ENCODE measurements at regions not wholly inside any gene's neighbourhood (a gene's known extent, or its start where the extent isn't known, plus 50 kb on each side); places are given as distances from the start of the nearest gene placed in this dataset.
"Not testable (repeated sequence)": the region's sequence is repeated elsewhere in the genome, so short reads cannot be mapped to it uniquely, and the experiment has no call there.

DNA sequence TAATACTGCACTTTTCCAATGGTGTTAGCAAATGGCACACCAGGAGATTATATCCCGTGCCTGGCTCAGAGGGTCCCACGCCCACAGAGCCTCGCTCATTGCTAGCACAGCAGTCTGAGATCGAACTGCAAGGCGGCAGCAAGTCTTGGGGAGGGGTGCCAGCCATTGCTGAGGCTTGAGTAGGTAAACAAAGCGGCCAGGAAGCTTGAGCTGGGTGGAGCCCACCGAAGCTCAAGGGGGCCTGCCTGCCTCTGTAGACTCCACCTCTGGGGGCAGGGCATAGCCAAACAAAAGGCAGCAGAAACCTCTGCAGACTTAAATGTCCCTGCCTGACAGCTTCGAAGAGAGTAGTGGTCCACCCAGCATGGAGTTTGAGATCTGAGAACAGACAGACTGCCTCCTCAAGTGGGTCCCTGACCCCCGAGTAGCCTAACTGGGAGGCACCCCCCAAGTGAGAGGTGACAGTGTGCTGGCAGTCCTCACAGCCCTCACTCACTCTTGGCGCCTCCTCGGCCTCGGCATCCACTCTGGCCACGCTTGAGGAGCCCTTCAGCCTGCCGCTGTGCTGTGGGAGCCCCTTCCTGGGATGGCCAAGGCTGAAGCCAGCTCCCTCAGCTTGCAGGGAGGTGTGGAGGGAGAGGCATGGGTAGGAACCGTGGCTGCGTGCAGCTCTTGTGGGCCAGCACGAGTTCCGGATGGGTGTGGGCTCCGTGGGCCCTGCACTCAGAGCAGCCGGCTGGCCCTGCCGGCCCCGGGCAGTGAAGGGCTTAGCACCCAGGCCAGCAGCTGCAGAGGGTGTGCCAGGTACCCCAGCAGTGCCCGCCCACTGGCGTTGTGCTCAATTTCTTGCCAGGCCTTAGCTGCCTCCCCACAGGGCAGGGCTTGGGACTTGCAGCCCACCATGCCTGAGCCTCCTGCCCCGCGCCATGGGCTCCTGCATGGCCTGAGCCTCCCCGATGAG lies 188.0 kb downstream of the MMUT start:
- not testable (repeated sequence) for DNase-seq

DNA sequence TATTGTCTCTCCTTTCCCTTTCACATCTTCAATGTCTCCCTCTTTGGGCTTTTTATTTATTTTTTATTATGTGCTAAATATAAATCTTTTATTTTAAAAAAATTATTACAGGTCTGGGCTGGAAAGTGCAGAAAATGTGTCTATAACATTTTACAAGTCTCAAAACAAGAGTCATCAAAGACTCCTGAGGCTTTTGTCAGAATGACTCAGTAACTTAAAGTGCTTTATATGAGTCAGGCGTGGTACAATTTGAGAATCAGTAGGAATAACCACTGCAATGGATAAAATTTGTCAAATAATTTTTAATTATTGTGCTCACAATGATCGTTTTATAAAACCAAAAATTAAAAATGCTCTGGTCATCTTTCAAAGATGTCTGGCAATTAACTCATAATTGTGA lies 193.9 kb downstream of the MMUT start:
- DNase-seq: no peak

DNA sequence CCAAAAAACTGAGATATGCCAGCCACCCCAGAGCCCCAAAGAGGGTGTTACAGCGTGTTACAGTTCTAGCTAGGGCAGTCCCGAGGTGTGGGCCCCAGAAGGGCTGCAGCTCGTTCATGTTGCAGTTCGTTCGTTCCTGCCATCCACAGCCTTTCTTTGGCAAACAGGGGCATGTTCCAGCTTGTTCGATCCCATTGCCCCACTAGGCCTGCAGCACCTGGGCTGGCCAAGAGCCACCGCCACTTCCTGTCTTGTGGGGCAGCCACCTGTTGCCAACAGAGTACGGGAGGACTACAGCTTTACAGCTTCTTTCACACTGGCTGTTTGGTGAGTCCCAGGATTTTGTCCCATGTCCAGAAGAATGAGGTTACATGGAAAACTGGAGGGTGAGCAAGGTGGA lies 198.1 kb downstream of the MMUT start:
- DNase-seq: no peak

DNA sequence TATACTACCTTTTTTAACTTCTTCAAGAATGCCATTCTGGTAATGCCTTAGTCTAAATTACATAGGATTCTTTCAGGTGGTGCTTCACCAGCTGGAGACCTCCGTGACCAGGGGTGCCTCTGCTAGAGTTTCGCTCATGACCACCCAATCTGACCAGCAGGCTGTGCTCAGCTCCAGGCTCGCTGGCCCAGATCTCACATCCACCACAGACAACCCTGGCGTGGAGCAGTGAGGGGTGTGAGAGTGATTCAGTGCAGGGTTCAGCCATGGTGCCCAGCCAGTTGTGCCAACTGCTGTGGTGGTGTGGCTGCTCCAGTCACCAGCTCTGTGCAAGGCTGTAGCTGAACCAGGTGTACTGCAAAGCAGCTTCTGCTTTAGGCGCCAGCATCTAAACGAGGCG lies 198.6 kb downstream of the MMUT start:
- DNase-seq: no peak

DNA sequence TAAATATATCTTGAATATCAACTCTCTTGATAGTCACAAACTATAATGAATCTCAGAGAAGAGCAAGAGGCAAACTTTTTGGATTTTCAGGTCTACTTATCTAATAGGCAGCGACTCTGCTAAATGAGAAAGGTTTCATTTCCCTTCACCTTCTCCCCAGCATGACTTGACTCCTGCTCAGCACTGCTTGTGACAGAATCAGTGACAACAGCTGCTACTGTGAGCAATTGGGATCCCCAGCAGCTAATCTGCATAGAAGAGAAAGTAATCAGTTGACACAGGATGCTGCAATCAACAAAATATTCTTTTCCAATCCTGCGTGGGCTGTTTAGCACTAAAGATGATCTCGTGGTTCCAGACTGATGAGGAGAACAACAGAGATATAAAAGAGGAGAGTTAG lies 205.5 kb downstream of the MMUT start:
- no peak for DNase-seq

DNA sequence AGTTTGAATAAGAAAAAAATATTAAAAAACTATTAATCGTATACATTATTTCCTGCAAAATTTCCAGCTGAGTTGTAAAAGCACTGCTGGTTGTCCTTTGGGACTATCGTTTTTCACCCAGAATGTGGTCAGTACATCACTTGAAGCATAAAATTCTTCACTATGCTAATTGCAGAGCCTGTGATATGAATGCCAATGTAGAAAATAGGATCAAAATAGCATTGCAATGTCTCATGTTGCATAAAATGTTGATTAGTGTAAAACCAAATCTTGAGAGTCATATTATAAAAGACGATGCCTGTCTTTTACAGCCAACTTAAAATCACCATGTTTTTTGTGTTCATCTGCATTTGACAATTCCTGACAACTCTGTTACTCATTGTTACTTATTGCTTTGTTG lies 207.7 kb downstream of the MMUT start:
- no peak for DNase-seq

DNA sequence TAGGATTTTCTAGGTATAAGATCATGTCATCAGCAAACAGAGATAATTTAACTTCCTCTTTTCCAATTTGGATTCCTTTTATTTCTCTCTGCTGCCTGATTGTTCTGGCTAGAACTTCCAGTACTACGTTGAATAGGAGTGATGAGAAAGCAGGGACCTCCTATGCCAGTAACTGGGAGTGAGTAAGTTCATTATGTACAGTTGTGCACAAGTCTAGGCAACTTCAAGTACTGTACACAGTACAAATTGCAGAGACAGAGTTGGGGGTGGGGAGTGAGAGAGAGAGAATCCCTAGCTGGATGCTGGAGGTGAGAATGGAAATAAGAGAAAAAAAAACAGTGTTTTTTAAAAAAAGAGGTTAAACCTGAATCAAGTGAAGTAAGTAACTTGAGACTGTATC lies 210.2 kb downstream of the MMUT start:
- DNase-seq: no peak

DNA sequence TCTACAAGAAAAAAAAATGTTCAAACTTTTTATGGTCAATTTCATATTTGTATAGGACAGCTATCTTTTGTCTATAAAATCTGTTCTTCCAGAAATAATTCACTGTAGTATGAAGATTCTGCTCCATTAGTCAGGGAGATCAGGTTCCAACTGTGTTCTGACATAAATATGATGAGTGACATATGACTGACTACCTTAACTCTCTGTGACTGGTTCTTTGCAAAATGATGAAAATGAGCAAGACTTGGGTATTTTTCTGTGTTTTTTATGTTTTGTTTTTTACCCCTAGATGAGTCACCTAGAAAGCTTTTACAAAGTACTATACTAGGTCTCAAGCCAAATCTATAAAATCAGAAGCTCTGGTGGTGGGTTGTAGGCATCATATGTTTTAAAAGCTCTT lies 229.6 kb downstream of the MMUT start:
- no peak for DNase-seq

DNA sequence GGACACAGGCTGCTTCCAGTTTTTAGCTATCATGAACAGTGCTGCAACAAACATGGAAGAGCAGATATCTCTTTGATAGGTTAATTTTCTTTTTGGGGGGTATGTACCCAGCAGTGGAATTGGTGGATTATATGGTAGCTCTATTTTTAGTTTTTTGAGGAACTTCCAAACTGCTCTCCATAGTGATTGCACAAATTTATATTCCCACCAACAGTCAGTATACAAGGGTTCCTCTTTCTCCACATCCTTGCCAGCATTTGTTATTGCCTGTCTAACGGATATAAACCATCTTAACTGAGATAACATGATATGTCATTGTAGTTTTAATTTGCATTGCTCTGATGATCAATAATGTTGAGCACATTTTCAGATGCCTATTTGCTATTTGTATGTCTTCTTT lies 237.6 kb downstream of the MMUT start:
- no peak for DNase-seq

DNA sequence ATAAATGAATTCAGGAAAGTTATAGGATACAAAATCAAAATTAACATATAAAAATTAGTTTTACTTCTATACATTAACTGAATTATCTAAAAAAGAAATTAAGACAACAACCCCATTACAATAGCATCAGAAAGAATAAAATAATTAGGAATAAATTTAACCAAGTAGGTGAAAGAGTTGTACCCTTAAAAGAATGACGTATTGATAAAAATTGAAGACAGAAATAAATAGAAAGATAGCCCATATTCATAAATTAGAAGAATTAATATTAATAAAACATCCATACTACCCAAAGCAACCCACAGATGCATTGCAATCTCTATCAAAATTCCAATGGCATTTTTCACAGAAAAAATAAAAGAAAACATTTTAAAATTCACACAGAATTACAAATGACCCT lies 242.8 kb downstream of the MMUT start:
- no peak for DNase-seq

DNA sequence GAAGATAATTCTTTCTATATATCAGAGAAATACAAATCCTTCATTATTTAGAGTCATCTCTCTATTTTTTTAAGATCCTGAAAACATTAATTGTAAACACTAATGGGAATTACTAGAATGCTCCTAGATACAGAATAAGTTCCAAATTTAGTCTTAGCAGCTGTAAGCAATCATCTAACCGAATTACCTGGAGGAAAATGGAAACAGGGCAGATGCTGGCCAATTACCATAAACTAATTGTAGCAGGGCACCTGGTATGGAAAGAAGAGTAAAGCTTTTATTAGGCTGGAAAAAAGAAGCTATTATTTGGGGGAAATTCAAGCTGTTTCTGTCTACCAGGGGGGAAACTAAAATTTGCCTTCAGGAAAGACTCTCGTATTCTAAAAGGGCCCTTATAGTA lies 257.5 kb downstream of the MMUT start:
- peak; percentile 39 for DNase-seq

DNA sequence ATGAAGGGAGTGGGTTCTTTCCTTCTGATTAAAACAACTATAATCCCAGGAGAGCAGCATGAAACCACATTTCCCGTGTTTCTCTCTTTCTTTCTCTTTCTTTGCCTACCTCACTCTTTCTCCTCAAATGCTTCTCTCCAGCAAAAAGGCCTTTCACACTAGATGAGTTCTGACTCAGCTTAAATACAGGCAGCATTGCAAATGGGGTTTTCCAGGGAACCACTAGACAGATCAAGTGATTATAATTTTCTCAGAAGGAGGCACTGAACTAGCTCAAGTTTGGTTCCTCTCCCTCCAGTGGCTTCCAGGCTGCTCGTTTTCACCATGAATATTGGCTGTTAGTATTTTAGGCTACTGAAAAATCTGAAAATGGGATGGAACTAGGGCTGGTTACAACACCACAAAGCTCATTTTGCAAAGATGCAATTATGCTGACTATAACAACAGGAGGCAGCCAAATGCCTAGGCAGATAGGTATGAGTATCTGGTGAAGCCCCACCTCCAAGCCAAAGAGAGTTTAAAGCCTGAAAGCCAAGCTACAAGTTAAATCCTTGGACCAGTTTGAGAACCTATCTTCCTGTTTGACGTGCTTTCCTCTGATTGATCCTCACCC lies 260.0 kb downstream of the MMUT start:
- DNase-seq: no peak

DNA sequence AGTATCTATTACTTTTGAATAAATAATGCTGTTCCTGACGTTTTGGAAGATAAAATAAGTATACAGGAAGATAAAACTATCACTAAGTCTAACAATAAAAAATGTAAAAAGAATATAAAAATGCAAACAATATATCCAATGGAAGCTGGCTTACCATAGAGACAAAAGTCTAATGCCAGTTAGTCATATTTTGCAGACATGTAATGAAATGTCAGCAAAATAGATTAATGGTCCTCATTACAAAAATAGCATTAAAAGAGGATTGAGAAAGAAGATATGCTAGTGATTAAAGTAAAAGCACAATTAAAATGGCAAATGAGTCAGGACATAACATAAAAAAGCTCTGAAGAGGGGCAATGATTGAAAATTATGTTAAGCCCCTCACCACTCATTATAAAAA lies 265.0 kb downstream of the MMUT start:
- no peak for DNase-seq

DNA sequence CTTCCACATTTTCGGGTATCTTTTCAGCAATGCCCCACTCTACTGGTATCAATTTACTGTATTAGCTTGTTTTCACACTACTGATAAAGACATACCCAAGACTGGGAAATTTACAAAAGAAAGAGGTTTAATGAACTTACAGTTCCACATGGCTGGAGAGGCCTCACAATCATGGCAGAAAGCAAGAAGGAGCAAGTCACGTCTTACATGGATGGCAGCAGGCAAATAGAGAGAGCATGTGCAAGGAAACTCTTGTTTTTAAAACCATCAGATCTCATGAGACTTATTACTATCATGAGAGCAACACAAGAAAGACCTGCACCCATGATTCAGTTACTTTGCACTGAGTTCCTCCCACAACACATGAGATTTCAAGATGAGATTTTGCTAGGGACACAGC lies 300.7 kb downstream of the MMUT start:
- DNase-seq: not testable (repeated sequence)

DNA sequence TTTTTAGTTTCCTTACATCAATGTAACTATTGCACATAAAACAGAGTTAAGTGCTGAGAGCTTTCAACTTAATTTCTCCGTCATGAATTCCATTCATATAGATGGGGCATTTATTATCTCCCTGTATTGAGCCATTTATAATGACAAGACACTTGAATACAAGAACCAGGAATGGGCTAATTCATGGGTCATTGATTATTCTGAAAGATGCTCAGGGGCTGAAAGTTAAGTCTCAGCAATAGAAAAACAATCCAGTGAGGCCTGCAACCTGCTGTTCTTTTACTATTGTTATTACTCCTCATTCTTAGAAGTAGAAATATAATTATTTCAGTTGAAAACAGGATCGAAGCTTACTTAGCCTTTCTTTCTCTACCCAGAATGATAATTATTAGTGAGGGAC lies 307.7 kb downstream of the MMUT start:
- DNase-seq: no peak

DNA sequence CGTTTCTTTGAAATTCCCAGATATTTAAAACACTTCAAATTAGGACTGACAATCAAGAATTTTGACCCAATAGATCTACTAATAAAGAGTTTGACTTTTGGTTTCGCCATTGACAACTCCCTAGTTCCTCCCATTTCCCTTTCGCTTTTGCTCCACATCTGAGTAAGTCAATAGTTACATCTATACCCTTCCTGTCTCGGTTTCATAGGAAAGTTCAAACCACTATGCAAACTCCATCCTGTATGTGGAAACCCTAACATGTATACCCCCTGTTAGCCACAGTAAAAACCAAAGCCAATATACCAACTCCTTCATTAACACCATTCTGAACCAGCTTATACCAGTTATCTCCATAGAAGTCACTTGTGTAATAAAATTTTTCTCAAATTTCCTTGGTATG lies 311.1 kb downstream of the MMUT start:
- DNase-seq: no peak

DNA sequence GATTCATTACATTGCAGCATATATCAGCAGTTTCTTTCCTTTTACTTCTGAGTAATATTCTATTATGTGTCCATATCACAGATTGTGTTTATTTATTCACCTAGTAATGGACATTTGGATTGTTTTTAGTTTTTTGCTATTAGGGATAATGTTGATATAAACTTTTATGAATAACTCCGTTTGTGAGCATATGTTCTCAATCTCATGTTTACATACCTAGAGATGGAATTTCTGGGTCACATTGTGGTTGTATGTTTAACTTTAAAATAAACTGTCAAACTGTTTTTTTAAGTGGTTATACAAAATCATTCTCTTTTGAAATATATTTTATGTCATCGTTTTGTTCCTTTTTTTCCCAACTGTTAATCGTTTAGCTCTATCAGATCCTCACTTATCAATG lies 311.6 kb downstream of the MMUT start:
- DNase-seq: no peak

DNA sequence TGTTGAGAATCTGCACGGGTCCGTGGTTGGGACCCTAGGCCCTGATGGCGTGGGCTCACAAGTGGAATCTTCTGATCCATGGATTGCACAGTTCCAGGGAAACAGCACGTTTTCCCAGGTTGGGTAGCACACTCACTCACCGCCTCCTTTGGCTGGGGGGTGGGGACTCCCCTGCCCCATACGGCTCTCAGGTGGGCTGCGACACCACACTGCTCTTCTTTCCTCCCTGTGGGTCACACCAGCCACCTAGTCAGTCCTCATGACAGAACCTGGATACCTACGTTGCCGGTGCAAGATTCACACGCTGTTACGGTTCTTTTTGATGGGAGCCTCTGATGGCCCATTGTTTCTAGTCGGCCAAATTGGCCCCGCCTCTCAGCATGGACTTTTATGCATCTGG lies 312.0 kb downstream of the MMUT start:
- no peak for DNase-seq

DNA sequence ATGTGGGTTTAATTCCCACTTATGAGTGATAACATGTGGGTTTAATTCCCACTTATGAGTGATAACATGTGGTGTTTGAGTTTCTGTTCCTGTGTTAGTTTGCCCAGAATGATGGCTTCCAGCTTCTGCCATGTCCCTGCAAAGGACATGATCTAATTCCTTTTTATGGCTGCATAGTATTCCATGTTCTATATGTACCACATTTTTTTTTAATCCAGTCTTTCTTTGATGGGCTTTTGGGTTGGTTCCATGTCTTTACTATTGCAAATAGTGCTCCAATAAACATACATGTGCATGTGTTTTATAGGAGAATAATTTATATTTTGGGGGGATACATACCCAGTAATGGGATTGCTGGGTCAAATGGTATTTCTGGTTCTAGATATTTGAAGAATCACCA lies 317.8 kb downstream of the MMUT start:
- no peak for DNase-seq

DNA sequence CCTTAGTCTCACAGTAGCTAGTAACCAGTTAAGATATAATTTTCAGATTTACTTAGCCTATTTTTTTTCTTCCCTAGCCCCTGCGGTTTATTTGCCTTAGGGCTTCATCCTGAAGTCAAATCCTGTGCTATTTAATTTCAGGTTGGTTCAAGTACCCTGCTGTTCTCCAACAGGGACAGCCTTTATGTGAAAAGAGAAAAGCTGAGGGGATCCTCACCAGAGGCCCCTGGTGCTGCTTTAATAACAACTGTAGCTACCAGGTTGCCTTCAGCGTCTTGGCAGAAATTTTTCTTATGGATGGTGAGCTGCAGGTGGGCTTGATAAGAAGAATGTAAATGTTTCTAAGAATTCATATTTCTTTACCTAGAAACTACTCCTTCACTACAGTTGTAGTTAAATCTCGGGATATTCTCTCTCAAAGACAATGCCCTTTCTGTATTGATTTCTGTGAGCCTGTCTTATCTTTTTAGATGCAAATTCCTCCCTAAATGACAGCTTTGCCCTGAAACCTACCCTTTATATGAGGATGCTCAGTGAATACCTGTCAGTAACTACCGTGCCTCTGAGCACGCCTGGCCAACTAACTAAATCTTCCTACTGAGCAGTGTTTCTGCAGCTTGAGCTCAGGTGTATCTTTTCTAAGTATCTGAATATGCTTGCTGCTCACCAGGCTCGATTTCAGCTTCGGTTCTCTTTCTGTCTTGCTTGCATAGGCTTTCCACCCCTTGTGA lies 320.5 kb downstream of the MMUT start:
- peak; percentile 41 for DNase-seq

DNA sequence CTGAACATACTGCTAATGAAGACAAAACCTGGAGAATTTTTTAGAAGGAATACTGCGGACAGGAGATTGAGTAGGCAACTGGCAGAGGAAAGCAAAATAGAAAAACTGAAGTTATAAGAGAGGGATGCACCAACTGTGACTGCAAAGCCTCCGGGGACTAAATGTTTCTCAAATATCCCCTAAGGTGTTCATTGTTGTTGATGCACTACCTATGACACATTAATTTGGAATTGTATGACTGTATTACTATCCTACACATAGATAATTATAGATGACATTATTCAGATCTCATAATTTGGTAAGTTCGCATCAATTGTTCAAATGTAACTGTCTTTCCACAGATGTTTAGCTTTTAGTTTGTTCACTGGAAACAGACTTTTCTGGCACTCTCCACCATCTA lies 341.1 kb downstream of the MMUT start:
- no peak for DNase-seq

DNA sequence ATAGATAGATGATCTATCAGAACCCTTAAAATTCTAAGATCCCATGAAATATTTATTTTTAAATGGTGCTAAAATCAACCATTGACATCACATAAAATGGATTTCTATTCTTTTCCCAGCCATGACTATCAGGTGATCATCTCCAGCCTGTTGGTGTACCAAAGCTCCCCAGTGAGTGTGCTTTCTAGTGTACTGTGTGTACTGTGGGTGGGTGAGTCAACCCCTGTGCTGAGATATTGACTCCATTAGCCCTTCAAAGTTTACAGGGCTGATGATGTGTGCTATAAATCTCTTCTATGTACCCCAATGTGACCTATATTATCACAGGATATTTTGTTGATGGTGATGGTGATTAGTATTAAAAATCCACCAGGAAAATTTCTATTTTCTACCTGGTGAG lies 344.6 kb downstream of the MMUT start:
- DNase-seq: no peak

DNA sequence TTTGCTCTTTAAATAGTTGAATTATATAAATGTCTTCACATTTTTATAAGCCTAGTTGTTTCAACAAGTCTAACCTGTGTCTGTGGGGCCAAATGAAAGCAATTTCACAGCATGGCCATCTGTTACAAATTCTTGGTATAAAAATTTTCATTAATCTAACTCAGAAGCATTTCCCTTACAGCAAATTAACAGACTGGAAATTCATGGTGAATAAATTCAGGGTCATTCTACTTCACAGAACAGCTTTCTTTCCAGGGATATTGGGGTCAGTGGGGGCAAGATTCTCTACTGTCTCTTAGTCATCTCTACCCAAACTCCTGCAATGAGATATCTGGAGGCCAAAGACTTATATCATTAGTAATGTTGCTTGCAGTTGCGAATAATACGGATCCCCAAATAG lies 352.1 kb downstream of the MMUT start:
- DNase-seq: no peak

DNA sequence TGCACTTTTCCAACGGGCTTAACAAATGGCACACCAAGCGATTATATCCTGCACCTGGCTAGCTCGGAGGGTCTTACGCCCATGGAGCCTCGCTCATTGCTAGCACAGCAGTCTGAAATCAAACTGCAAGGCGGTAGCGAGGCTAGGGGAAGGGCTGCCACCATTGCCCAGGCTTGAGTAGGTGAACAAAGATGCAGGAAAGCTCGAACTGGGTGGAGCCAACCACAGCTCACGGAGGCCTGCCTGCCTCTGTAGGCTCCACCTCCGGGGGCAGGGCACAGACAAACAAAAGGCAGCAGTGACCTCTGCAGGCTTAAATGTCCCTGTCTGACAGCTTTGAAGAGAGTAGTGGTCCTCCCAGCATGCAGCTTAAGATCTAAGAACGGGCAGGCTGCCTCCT lies 365.4 kb downstream of the MMUT start:
- not testable (repeated sequence) for DNase-seq

Data from COR-L47 (cell line).